ENCODE measurements at regions not wholly inside any gene's neighbourhood (a gene's known extent, or its start where the extent isn't known, plus 50 kb on each side); places are given as distances from the start of the nearest gene placed in this dataset.

DNA sequence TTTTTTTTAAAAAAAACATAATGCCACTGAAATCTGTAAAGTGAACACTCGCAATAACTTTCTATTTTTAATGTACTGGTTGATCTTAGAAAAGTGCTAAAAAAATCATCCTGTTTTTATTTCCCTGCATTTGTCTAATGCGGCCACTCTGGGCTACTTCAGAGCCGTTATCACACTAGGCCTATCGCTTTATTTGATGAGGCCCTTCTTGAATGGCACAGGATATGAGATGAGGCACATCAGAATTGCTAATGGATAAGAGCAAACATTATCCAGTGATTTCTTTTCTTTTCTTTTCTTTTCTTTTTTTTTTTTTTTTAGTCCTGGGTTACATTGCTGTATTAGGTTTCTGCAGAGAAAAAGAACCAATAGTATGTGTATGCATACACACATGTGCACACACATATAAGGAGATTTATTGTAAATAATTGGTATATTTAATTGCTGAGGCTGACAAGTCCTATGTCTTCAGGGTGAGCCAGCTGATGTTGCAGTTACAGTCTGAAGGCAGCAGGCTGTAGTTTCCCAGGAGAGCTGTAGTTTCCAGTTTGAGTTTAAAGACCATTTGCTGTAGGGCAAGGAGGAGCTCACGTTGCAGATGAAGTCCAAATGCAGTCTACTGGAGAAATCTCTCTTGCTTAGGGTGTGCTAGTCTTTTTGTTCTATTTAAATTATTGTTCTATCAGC is 391.7 kb downstream of the MED10 start:
- no peak overlapping the region for H3K4me3 ChIP-seq
- DNase-seq = no peak
- intact Hi-C loops (cut with DNase I, micrococcal nuclease) = no loop called here
- no peaks in the 10 kb centered on the region for H3K9me3 ChIP-seq
- no peaks in the 10 kb centered on the region for H3K4me1 ChIP-seq (ENCODE audit: low read depth)
- no peaks in the 10 kb centered on the region for H3K36me3 ChIP-seq (ENCODE audit: low read depth)
- ATAC-seq = no peak
- TF ChIP-seq, protein P1, sequence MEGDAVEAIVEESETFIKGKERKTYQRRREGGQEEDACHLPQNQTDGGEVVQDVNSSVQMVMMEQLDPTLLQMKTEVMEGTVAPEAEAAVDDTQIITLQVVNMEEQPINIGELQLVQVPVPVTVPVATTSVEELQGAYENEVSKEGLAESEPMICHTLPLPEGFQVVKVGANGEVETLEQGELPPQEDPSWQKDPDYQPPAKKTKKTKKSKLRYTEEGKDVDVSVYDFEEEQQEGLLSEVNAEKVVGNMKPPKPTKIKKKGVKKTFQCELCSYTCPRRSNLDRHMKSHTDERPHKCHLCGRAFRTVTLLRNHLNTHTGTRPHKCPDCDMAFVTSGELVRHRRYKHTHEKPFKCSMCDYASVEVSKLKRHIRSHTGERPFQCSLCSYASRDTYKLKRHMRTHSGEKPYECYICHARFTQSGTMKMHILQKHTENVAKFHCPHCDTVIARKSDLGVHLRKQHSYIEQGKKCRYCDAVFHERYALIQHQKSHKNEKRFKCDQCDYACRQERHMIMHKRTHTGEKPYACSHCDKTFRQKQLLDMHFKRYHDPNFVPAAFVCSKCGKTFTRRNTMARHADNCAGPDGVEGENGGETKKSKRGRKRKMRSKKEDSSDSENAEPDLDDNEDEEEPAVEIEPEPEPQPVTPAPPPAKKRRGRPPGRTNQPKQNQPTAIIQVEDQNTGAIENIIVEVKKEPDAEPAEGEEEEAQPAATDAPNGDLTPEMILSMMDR (IDR thresholded peaks at IDR 0.05) = no peak

DNA sequence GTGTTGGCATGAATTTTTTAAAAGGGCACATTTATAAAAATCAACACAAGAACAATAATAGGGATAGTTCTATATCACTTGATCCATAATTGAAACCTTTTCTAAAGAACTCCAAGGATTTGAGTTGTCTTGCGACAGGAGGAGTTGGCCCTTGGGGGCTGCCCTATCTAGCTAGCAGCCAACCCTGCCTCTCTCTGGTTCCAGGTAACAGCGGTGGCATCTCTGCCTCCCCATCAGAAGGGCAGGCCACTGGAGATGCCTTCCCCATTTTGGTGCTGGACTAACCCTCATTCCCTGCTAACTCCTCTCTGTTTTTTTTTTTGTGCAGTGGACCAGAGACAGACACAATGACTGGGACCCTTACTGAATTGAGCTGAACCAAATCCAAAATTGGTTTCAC is 393.0 kb downstream of the MED10 start:
- no peak for DNase-seq
- Histone ChIP-seq H3K4me3 (no peak overlapping the region), H3K36me3 (ENCODE audit: low read depth) (no peaks in the 10 kb centered on the region), H3K4me1 (ENCODE audit: low read depth) (no peaks in the 10 kb centered on the region), H3K9me3 (no peaks in the 10 kb centered on the region)
- TF ChIP-seq, protein P1 (IDR thresholded peaks at IDR 0.05) = no peak
- ATAC-seq = no peak
- intact Hi-C loops (cut with DNase I, micrococcal nuclease) = no loop called here

DNA sequence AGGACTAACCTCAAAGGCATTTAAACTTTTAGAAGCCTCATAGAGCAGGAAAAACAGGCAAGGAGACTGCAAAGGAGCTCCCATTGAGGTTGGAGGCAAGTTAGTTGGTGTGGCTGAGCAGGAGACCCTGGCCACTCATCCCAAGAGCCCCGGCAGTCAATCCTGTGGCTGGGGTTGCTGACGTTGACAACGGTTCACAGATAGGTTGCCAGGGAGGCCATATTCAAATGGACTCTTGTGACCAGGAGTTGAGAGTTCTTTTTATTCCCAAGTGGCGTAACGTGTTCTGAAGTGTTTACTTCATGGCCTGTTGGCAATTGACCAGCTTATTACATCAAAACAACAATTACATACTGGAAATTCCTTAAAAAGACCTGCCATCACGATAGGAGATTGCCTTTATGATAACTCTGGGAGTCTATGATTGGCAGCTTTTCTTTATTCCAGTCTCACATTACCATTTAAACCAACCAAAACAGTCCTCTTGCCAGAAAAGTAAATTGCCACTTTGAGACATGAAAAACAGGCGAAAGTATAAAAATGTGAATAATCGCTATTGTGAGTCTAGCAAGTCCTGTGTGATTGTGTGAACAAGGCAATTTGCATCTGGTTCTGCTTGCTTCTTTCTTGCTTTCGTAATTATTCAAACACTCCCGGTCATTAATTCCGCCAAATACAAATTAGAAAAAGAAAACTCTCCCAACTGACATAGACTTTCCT is 394.9 kb downstream of the MED10 start:
- H3K9me3 ChIP-seq = no peaks in the 10 kb centered on the region
- TF ChIP-seq, protein P1 (IDR thresholded peaks at IDR 0.05) = no peak
- no peaks in the 10 kb centered on the region for H3K36me3 ChIP-seq (ENCODE audit: low read depth)
- H3K4me1 ChIP-seq (ENCODE audit: low read depth) = no peaks in the 10 kb centered on the region
- intact Hi-C loops (cut with DNase I, micrococcal nuclease) = no loop called here
- ATAC-seq = no peak
- no peak for DNase-seq
- H3K4me3 ChIP-seq = no peak overlapping the region

DNA sequence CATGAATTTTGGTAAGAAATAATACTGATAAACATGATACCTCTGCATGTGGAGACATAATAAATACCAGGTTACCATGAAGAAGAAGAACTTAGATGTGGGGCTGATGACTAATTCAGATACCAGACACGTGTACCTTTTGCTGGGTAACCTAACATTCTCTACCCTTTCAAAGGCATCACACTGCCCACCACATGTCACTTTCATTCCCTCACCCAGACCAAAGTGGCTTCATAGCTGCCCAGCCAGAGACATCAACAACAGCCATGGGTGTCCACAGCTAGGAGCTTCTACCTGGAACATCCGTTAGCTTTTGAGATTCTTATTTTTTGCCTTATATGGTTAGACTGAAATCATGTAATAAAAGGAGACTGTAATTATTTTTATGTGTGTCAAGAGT is 396.8 kb downstream of the MED10 start:
- no peak overlapping the region for H3K4me3 ChIP-seq
- ATAC-seq (no peak), DNase-seq (no peak)
- no peaks in the 10 kb centered on the region for H3K4me1 ChIP-seq (ENCODE audit: low read depth)
- intact Hi-C loops (cut with DNase I, micrococcal nuclease) = no loop called here
- H3K9me3 ChIP-seq = no peaks in the 10 kb centered on the region
- TF ChIP-seq, protein P1 (IDR thresholded peaks at IDR 0.05) = no peak
- H3K36me3 ChIP-seq (ENCODE audit: low read depth) = no peaks in the 10 kb centered on the region

DNA sequence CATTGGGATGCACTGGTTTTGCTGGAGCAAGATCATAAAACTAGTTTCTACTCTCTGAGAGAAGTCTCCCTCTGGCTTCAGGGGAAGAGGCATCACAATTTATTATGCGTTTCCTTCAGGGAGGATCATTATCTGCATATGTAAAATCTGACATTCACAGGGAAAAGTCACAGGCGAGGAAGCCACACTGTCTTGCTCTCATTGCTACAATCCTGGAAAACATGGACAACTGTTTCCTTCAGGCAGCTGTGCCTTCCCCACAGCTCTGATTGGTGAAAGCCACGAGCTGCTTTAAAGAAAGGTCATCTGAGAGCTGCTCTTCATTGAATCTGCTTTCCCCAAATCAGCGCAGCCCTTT is 397.8 kb downstream of the MED10 start:
- Histone ChIP-seq H3K4me3 (no peak overlapping the region), H3K36me3 (ENCODE audit: low read depth) (no peaks in the 10 kb centered on the region), H3K9me3 (no peaks in the 10 kb centered on the region), H3K4me1 (ENCODE audit: low read depth) (no peaks in the 10 kb centered on the region)
- TF ChIP-seq, protein P1 (IDR thresholded peaks at IDR 0.05) = no peak
- intact Hi-C loops (cut with DNase I, micrococcal nuclease) = no loop called here
- ATAC-seq (no peak), DNase-seq (no peak)

Data from mucosa of descending colon (tissue), 3 donors.